ENCODE measurements at regions not wholly inside any gene's neighbourhood (a gene's known extent, or its start where the extent isn't known, plus 50 kb on each side); places are given as distances from the start of the nearest gene placed in this dataset.

DNA sequence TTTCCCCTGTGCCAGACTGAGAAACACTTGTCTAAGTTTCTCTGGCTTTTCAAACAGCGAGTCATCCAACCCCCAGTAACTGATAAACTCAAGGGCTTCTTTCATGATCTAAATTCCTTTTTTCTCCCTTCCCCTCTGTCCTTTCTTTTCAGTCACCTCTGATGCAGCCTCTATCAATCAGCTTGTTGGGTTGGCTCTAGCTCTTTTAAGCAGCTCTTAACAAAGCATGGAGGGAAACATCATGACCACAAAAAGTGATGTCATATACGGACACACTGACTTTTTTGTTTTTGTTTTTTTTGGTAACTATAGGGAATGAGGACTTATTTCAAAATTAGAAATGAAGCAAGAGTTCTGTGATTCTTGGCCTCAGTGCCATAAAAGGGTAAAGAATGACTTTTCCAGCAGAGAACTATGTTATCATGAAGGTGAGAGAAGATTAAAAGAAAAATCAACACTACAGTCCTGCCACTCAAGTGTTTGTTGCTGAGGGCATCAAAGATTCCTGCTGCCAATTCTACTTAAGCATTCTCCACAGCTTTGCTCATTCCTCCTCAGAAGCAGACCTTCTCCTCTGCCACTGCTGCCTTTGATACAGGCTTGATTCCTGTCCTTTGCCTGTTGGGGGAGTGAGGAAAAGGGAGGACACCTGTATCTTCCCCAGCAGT, 457.0 kb upstream of the ONECUT1 start:
- TF ChIP-seq TAF7 (tag; IDR thresholded peaks at IDR 0.05) (no peak), MAFK (IDR thresholded peaks at IDR 0.05; ENCODE audit: low read length) (no peak), ETV1 (tag; conservative IDR thresholded peaks at IDR 0.05; ENCODE audit: low read depth) (no peak), RFX1 (IDR thresholded peaks at IDR 0.05) (no peak), NFIC (IDR thresholded peaks at IDR 0.05) (no peak), EZH2 (IDR thresholded peaks at IDR 0.05; ENCODE audit: borderline replicate concordance, low read depth, low read length) (no peak), NCOA6 (IDR thresholded peaks at IDR 0.05) (no peak)
- TF ChIP-seq, protein P1, sequence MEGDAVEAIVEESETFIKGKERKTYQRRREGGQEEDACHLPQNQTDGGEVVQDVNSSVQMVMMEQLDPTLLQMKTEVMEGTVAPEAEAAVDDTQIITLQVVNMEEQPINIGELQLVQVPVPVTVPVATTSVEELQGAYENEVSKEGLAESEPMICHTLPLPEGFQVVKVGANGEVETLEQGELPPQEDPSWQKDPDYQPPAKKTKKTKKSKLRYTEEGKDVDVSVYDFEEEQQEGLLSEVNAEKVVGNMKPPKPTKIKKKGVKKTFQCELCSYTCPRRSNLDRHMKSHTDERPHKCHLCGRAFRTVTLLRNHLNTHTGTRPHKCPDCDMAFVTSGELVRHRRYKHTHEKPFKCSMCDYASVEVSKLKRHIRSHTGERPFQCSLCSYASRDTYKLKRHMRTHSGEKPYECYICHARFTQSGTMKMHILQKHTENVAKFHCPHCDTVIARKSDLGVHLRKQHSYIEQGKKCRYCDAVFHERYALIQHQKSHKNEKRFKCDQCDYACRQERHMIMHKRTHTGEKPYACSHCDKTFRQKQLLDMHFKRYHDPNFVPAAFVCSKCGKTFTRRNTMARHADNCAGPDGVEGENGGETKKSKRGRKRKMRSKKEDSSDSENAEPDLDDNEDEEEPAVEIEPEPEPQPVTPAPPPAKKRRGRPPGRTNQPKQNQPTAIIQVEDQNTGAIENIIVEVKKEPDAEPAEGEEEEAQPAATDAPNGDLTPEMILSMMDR (IDR thresholded peaks at IDR 0.05 in 2 of 3, conservative IDR thresholded peaks at IDR 0.05 in 1 of 3; ENCODE audit: insufficient read depth in 2 of 3, low read depth in 1 of 3, low read length in 3 of 3): no peak
